ENCODE measurements at regions not wholly inside any gene's neighbourhood (a gene's known extent, or its start where the extent isn't known, plus 50 kb on each side); places are given as distances from the start of the nearest gene placed in this dataset.

DNA sequence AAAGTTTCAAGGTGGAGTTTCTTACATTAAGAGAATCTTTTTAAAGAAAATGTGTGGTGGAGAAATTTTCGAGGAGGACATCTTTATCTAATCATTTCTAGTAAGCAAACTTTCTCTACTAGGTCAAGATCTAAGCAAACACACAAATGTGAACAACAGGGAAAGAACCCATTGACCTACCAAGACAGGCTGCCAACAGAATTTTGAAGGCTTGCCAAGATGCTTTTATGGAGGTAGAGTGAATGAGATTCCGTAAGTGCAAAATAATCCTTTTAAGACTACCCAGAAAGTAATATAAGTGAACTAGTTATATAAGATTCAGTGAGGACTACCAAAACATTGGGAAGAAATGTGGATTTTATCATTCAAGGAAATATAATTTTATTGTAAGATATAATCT is 357.1 kb upstream of the PDE3A start:
- H3K4me3 ChIP-seq (replicated peaks; ENCODE audit: low read depth, low read length) = no peak overlapping the region
- TF ChIP-seq, protein P1, sequence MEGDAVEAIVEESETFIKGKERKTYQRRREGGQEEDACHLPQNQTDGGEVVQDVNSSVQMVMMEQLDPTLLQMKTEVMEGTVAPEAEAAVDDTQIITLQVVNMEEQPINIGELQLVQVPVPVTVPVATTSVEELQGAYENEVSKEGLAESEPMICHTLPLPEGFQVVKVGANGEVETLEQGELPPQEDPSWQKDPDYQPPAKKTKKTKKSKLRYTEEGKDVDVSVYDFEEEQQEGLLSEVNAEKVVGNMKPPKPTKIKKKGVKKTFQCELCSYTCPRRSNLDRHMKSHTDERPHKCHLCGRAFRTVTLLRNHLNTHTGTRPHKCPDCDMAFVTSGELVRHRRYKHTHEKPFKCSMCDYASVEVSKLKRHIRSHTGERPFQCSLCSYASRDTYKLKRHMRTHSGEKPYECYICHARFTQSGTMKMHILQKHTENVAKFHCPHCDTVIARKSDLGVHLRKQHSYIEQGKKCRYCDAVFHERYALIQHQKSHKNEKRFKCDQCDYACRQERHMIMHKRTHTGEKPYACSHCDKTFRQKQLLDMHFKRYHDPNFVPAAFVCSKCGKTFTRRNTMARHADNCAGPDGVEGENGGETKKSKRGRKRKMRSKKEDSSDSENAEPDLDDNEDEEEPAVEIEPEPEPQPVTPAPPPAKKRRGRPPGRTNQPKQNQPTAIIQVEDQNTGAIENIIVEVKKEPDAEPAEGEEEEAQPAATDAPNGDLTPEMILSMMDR (IDR thresholded peaks at IDR 0.05; ENCODE audit: low read depth, low read length, missing control alignments) = no peak
- no peak for DNase-seq (ENCODE audit: extremely low read depth, low read depth)

DNA sequence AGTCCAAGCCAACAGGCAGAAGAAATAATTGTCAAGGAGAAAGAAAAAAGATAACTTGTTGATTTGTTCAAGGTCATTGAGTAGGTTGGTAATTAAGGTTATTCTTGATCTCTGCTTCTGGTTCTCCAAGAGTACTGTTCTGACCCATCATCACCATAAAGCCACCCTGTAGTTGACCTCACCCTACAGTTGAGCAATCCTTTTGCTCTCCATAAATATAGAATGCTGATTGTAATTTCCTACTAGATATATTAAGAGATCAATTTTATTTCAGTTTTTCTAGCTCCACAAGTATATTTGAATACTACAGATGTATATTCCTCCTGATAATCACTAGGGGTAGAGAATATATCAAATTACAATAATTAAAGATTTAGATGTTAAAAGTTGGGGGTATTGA is 350.5 kb upstream of the PDE3A start:
- no peak overlapping the region for H3K4me3 ChIP-seq (replicated peaks; ENCODE audit: low read depth, low read length)
- DNase-seq (ENCODE audit: extremely low read depth, low read depth) = no peak
- TF ChIP-seq, protein P1 (IDR thresholded peaks at IDR 0.05; ENCODE audit: low read depth, low read length, missing control alignments) = no peak

DNA sequence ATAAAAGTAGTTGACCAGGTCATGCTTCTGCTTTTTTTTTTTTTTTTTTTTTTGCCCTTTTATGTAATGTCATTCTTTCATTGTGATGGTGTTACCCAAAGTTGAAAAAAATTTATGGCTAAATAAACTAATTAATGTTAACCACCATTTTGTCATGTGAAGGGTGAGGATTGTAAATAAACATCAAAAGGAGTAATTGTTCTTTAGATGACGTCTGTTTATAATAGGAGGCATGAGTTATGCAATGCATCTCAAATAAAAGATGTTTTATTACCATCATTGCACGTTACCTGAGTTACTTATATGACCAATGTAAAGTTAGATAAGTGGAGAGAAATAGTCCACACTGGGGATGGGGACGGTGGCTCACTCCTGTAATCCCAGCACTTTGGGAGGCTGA is 349.9 kb upstream of the PDE3A start:
- DNase-seq (ENCODE audit: extremely low read depth, low read depth) = no peak
- TF ChIP-seq, protein P1 (IDR thresholded peaks at IDR 0.05; ENCODE audit: low read depth, low read length, missing control alignments) = no peak
- H3K4me3 ChIP-seq (replicated peaks; ENCODE audit: low read depth, low read length) = no peak overlapping the region

DNA sequence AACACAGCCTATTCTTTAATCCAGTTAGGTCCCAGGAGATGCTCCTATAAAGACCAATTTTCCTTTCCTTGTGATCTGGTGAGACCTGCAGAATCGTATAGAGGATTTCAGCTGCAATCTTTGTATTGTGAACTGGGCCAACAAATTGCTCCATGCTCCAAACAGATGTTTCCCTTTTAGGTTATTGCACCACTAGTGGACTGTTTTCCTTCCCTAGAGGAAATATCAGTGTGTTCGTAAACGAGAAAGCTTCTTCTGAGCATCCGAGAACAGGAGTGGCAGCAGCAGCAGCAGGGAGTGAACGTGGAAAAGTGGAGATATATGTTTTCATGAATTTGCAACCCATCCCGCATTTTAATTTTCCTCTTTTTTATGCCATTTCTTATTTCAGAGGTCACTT is 344.1 kb upstream of the PDE3A start:
- TF ChIP-seq, protein P1 (IDR thresholded peaks at IDR 0.05; ENCODE audit: low read depth, low read length, missing control alignments) = no peak
- DNase-seq (ENCODE audit: extremely low read depth, low read depth) = peak; percentile 21
- no peak overlapping the region for H3K4me3 ChIP-seq (replicated peaks; ENCODE audit: low read depth, low read length)

DNA sequence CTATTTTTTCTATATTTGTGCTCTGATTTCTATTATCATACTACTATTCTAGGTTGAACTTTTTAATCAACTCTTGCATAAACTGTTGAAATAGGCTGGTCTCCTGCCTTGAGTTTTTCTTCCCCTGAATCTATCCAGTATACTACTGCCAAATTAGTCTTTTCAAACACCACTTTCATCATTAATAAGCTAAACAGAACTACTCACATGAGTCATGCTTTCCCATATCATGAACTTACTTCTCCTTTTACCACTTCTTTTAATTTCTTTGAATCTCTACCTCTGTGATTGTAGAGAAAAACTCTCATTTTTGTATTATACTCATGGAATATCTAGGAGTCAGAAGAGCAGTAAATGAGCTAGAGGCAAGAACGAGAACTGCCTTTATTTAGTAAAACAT is 340.3 kb upstream of the PDE3A start:
- TF ChIP-seq, protein P1 (IDR thresholded peaks at IDR 0.05; ENCODE audit: low read depth, low read length, missing control alignments) = no peak
- DNase-seq (ENCODE audit: extremely low read depth, low read depth) = no peak
- no peak overlapping the region for H3K4me3 ChIP-seq (replicated peaks; ENCODE audit: low read depth, low read length)

DNA sequence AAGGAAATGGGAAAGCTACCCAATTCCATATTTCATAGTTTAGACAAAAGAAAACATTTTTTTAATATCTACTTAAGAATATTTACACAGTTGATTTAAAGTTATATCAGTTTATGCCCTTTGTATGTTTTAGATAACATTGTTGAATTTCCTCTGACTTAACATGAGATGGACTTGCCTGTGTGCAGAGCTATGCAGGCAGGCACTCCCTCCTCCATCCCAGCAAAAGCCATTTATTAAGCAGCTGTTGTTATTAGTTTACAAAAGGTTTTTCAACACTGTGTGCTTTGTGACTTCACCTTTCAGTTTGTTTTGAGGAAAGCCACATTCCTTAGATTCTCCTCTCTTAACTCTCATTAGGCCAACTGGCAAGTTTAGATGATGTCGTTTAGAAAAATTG is 337.5 kb upstream of the PDE3A start:
- TF ChIP-seq, protein P1 (IDR thresholded peaks at IDR 0.05; ENCODE audit: low read depth, low read length, missing control alignments) = no peak
- H3K4me3 ChIP-seq (replicated peaks; ENCODE audit: low read depth, low read length) = no peak overlapping the region
- no peak for DNase-seq (ENCODE audit: extremely low read depth, low read depth)

DNA sequence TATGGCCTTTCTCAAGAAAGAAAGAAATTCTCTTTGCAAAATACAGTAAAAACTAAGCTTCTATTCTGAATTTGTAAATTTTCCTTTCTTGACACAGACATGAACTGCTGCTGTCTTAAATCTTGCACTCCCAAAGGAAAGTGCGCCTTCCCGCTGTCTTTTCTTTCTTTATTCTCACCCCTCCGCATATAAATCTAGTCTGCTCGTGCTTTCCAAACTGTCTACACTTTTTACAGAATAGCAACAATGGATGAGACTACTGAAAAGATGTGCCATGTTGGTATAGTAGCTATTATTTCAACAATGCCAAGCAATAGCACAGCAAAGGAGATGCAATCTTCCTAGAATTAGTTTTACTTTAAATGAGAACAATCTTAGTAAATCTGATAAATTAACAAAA is 328.8 kb upstream of the PDE3A start:
- no peak for DNase-seq (ENCODE audit: extremely low read depth, low read depth)
- H3K4me3 ChIP-seq (replicated peaks; ENCODE audit: low read depth, low read length) = no peak overlapping the region
- TF ChIP-seq, protein P1 (IDR thresholded peaks at IDR 0.05; ENCODE audit: low read depth, low read length, missing control alignments) = no peak

Data from HFF-Myc (cell line).